ENCODE measurements at regions not wholly inside any gene's neighbourhood (a gene's known extent, or its start where the extent isn't known, plus 50 kb on each side); places are given as distances from the start of the nearest gene placed in this dataset.
A peak's percentile ranks its signal among the peaks of the same experiment; 100 is the strongest.
"Not testable (repeated sequence)": the region's sequence is repeated elsewhere in the genome, so short reads cannot be mapped to it uniquely, and the experiment has no call there.

GRCh38 chr11:22115470-22116029, 77.3 kb upstream of the ANO5 start:
- H3K4me1 ChIP-seq (ENCODE audit: control insufficient read depth in 2 of 3, insufficient read depth in 2 of 3, low read depth in 1 of 3, low read length in 3 of 3): no peaks in the 10 kb centered on the region
- intact Hi-C loops (cut with DNase I): no loop called here
- H3K9ac ChIP-seq (ENCODE audit: low read length in 3 of 3): no peak overlapping the region
- TF ChIP-seq CTCF (IDR thresholded peaks at IDR 0.05; ENCODE audit: borderline replicate concordance, extremely low read depth, insufficient read depth): no peak
- FAIRE-seq: no peak
- DNase-seq: no peak
- H3K27ac ChIP-seq (ENCODE audit: low read depth in 2 of 2, low read length in 2 of 2): no peak overlapping the region
- no peak overlapping the region for H3K4me3 ChIP-seq (ENCODE audit: low read length in 3 of 3)
- no peaks in the 10 kb centered on the region for H3K9me3 ChIP-seq (ENCODE audit: control insufficient read depth in 2 of 3, insufficient read depth in 1 of 3, low read length in 3 of 3)
- H3K36me3 ChIP-seq (ENCODE audit: control insufficient read depth in 2 of 3, insufficient read depth in 3 of 3, low read length in 3 of 3): no peaks in the 10 kb centered on the region
- H3K27me3 ChIP-seq (ENCODE audit: control insufficient read depth, insufficient read depth, low read length): no peaks in the 10 kb centered on the region

GRCh38 chr11:22127981-22128380, 64.9 kb upstream of the ANO5 start:
- DNase-seq; H3K36me3 ChIP-seq (ENCODE audit: control insufficient read depth in 2 of 3, insufficient read depth in 3 of 3, low read length in 3 of 3); FAIRE-seq; H3K9me3 ChIP-seq (ENCODE audit: control insufficient read depth in 2 of 3, insufficient read depth in 1 of 3, low read length in 3 of 3); H3K27ac ChIP-seq (ENCODE audit: low read depth in 2 of 2, low read length in 2 of 2); H3K9ac ChIP-seq (ENCODE audit: low read length in 3 of 3); H3K27me3 ChIP-seq (ENCODE audit: control insufficient read depth, insufficient read depth, low read length); intact Hi-C loops (cut with DNase I); H3K4me1 ChIP-seq (ENCODE audit: control insufficient read depth in 2 of 3, insufficient read depth in 2 of 3, low read depth in 1 of 3, low read length in 3 of 3); H3K4me3 ChIP-seq (ENCODE audit: low read length in 3 of 3): not testable (repeated sequence)

GRCh38 chr11:22130462-22131053, 62.3 kb upstream of the ANO5 start:
- TF ChIP-seq CTCF (IDR thresholded peaks at IDR 0.05; ENCODE audit: borderline replicate concordance, extremely low read depth, insufficient read depth): peak; percentile 54
- no peaks in the 10 kb centered on the region for H3K4me1 ChIP-seq (ENCODE audit: control insufficient read depth in 2 of 3, insufficient read depth in 2 of 3, low read depth in 1 of 3, low read length in 3 of 3)
- H3K4me3 ChIP-seq (ENCODE audit: low read length in 3 of 3): no peak overlapping the region
- FAIRE-seq (no peak), DNase-seq (peak in 2 of 5 donors; percentile 8 to 24)
- no peaks in the 10 kb centered on the region for H3K36me3 ChIP-seq (ENCODE audit: control insufficient read depth in 2 of 3, insufficient read depth in 3 of 3, low read length in 3 of 3)
- H3K9me3 ChIP-seq (ENCODE audit: control insufficient read depth in 2 of 3, insufficient read depth in 1 of 3, low read length in 3 of 3): peaks cover 0 to 3% (median 0%) of the 10 kb centered on the region in 3 donors
- intact Hi-C loops (cut with DNase I): no loop called here
- no peak overlapping the region for H3K9ac ChIP-seq (ENCODE audit: low read length in 3 of 3)
- H3K27ac ChIP-seq (ENCODE audit: low read depth in 2 of 2, low read length in 2 of 2): no peak overlapping the region
- no peaks in the 10 kb centered on the region for H3K27me3 ChIP-seq (ENCODE audit: control insufficient read depth, insufficient read depth, low read length)

GRCh38 chr11:22133776-22134175, 59.1 kb upstream of the ANO5 start:
- Histone ChIP-seq H3K36me3 (ENCODE audit: control insufficient read depth in 2 of 3, insufficient read depth in 3 of 3, low read length in 3 of 3) (no peaks in the 10 kb centered on the region), H3K27me3 (ENCODE audit: control insufficient read depth, insufficient read depth, low read length) (no peaks in the 10 kb centered on the region), H3K4me3 (ENCODE audit: low read length in 3 of 3) (no peak overlapping the region), H3K4me1 (ENCODE audit: control insufficient read depth in 2 of 3, insufficient read depth in 2 of 3, low read depth in 1 of 3, low read length in 3 of 3) (no peaks in the 10 kb centered on the region), H3K27ac (ENCODE audit: low read depth in 2 of 2, low read length in 2 of 2) (no peak overlapping the region), H3K9me3 (ENCODE audit: control insufficient read depth in 2 of 3, insufficient read depth in 1 of 3, low read length in 3 of 3) (no peaks in the 10 kb centered on the region), H3K9ac (ENCODE audit: low read length in 3 of 3) (no peak overlapping the region)
- FAIRE-seq (peak; percentile 76), DNase-seq (no peak)
- intact Hi-C loops (cut with DNase I): no loop called here
- no peak for TF ChIP-seq CTCF (IDR thresholded peaks at IDR 0.05; ENCODE audit: borderline replicate concordance, extremely low read depth, insufficient read depth)
